CD4-positive, alpha-beta T cell treated with Interleukin-6 at 100 ng/mL for 8 hours (primary cell): ENCODE measurements at regions not wholly inside any gene's neighbourhood (a gene's known extent, or its start where the extent isn't known, plus 50 kb on each side); places are given as distances from the start of the nearest gene placed in this dataset.

Experiments
- DNase-seq: peaks from one replicate; pipeline ENCODE4 v3.0.0-alpha.2; 2020; ENCODE audit warnings: mixed read lengths, low spot score

- DNase-seq: no peak
Measured at GRCh38 chr11:45554230-45554967, 111.0 kb downstream of the CHST1 start.

DNA sequence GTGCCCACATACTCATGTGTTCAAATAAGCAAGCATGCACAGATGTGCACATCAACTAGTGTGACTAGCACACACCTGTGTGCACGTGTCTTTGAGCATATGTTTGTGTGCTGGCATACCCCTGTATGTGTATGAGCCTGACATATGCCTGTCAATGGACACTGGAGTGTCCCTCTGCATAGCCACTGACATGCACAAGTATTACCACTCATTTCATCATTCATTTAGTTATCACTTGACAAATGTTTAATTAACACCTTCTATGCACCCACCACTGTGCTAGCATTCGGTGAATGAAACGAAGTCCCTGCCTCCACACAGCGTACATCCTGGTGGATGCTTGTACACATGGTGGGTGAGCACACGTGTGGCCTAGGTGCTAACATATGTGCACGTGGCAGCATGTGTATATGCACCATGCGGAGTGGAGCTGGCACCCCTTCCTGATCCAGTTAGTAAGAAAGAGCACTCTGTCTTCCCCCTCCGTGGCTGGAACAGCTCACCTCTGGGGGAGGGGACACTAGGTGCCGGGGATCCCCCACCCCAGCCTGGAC lies 112.0 kb downstream of the CHST1 start:
- DNase-seq: no peak

DNA sequence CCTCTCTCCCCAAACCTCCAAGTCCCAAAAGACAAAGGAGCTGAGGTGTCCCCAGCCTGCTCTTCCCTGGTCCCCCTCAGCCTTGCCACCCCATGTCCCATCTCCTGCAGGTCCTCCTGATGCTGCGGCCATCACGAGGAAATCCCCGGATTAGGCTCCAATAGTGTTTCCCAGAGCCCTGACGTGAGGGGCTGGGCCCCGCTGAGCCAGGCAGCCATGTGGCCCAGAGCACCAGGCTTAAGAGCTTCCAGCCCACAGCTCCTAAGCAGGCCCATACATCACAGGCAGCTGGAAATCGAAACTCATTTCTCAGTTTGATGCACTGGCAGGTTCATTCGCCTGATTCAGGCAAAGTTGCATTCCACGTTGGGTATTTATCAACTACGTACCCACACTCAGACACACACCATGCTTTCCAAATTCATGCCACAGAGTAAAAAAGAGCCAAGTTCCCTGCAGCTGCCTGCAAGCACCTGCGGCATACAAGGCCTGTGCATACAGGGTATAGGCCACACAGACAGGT lies 114.2 kb downstream of the CHST1 start:
- DNase-seq: no peak

DNA sequence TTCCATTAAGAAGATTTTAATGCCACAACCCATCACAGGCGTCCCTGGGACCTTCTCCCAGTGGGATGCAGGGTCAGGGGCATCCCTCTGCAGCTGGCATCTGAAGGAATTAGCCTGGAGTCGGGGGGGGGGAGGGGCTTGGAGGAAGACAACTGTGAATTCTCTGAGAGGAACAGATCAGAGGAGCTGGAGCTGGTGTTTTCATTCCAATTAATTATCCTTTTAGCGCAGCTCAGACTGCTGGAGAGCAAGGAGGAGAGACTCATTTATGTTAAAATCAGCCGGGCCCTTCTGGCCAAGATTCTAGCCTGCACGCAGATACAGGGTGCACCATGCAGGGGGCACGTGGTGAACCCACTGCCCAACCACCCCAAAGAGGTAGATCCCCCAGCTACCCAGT lies 116.2 kb downstream of the CHST1 start:
- DNase-seq: no peak

GRCh38 chr11:45546366-45546765 lies 119.1 kb downstream of the CHST1 start:
- DNase-seq: no peak

DNA sequence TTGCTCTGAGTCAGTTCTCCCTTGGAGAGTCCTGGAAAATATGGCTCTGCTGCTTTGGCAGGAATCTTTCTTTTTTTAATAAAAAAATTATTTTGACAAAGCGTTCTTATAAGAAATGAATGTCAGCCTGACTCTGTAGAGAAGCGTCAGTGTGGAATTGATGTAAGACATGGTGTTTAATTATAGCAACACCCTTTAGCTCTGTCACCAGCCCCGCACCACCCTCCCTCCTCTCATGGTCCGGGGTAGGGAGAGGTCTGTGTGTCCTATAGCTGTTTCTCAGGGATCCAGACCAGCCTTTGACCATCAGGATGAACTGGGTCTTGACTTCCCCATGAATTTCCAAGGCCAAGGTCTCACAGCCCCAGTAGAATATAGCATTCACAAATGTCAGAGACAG lies 120.6 kb downstream of the CHST1 start:
- no peak for DNase-seq

DNA sequence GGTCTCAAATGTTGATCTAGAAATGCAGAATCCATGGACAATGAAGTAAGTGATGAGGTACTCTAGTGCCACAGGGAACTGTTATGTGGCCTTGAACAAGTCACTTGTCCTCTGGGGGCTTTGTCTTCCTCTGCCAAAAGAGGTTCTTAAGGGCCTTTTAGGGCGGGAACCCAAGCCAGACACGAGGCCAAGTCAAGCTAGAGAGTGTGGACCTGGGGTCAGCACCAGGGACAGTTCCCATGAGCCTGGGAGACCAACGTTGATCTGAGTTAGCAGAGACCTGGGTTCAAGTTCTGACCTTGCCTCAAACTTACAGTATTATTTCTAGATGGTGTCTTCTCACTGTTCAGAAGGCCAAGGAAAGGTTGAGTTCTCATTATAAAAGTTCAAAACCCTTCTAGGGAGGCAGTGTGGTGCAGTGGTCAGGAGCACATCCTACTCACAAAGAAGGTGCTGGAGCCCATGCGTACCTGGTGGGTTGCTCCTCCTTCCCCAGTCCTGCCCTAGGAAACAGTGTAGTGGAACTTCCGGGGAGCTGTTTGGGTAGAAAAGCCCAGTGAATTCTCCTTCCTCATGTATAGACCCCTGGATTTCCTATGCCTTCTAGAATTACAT lies 121.5 kb downstream of the CHST1 start:
- no peak for DNase-seq

- no peak for DNase-seq
Measured at GRCh38 chr11:45543081-45543480, 122.3 kb downstream of the CHST1 start.

DNA sequence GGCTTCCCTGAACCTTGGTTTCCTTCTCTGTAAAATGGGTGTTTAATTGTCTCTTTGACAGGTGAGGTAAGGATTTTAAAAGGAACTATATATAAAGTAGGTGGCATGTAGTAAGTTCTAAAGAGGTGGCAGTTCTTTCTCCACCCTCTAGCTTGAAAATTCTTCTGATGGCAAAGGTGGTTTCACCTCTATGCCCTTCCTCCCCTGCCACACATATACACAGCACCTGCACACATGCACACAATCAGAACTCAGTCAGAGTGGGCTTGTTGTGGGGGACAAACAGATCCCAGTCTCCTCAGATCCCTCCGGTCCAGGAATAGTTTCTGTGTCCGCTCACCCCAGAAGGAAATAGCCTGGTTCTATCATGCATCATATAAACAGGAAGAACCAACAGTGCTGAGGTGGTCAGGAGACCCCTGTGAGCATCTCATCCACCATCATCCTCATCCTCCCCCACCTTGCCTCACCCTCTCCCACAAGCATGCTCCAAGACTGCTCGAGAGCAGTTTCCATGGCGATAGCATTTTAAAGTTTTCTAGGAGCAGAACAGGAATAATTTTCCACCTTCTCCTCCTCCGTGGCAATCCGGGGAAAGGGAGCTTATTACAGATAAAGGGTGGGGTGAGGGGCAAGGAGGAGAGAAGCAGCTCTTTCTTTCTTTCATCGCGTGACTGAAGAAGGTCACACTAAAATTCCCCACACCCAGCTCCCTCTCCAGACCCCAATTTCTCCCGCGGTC lies 123.6 kb downstream of the CHST1 start:
- DNase-seq: no peak

- DNase-seq: no peak
Measured at GRCh38 chr11:45538939-45539338, 126.5 kb downstream of the CHST1 start.

DNA sequence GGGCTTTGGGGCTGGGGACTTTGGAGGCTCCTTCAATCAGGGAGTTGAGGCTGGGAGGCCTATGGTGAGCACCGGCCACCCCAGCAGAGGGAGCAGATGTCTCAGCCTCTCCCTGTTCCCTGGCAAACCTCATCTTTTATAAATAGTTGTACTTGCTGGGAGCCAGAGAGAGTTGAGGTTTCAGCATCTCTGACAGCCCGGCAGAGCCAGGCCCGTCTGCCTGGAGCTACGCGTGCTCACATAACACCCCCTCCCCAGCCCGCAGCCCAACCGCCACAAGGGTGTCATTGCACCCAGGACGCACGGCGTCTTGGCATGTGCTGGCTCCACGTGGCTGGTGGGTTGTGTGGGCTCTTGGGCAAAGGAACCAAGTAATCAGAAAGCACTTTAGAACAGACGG lies 127.1 kb downstream of the CHST1 start:
- no peak for DNase-seq

GRCh38 chr11:45537614-45538013 lies 127.8 kb downstream of the CHST1 start:
- no peak for DNase-seq

- no peak for DNase-seq
Measured at GRCh38 chr11:45535033-45535432, 130.4 kb downstream of the CHST1 start.

GRCh38 chr11:45534132-45534531 lies 131.3 kb downstream of the CHST1 start:
- DNase-seq: no peak

GRCh38 chr11:45532546-45532945 lies 132.9 kb downstream of the CHST1 start:
- DNase-seq: no peak

DNA sequence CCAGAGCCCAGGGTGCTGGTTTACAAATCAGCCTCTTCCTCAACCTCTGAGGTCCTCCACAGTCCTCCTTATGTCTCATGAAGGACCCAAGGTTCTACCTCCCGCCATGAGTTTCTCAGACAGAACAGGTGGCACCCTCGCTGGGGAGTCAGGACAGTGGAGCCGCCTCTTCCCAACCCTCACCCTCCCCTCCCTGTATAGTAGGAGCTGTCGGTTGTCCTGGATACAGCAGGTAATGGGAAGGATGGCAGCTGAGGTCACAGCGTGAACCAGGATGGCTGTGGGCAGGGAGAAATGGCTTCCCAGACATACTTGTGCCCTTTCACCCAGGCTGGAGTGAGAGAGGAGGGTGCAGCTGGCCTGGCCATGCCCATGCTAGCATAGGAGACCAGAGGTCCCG lies 134.6 kb downstream of the CHST1 start:
- DNase-seq: no peak

DNA sequence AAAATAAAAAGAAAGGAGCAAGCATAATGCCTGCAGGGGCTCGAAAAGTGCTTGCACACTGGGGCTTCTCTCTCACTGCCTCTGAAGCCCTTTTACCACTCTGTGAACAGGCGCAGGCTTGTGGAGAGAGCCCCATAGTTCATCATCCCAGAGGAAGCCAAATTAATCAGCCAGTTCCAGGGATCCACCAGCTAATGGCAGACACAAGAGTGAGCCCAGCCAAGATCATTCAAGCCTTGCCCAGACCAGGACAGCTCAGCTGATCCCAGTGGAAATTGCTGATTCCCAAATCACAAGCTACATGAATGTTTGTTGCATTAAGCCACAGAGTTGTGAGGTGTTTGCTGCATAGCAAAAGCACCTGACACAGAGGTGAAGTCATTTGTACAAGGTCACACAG lies 135.3 kb downstream of the CHST1 start:
- DNase-seq: no peak

GRCh38 chr11:45528435-45528834 lies 137.0 kb downstream of the CHST1 start:
- no peak for DNase-seq

- no peak for DNase-seq
Measured at GRCh38 chr11:45527898-45528297, 137.5 kb downstream of the CHST1 start.

DNA sequence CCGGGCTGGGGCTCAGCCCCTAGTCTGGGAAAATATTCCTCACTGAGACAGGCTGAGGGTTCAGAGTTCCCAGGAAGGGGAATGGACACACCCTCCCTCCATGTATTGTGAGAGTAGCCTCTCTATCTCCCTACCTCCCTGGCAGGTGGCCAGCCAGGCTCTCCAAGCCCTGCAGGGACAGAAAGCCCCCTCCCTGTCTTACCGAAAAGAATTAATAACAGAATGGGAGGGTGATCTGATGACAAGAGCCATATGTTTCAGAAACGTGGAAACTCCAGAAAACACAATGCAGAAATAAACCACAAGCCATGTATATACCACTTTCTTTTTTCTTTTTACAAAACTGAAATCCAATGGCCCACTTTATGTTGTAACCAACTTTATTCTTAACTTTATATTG lies 140.0 kb downstream of the CHST1 start:
- DNase-seq: no peak

- DNase-seq: no peak
Measured at GRCh38 chr11:45523760-45524159, 141.7 kb downstream of the CHST1 start.

DNA sequence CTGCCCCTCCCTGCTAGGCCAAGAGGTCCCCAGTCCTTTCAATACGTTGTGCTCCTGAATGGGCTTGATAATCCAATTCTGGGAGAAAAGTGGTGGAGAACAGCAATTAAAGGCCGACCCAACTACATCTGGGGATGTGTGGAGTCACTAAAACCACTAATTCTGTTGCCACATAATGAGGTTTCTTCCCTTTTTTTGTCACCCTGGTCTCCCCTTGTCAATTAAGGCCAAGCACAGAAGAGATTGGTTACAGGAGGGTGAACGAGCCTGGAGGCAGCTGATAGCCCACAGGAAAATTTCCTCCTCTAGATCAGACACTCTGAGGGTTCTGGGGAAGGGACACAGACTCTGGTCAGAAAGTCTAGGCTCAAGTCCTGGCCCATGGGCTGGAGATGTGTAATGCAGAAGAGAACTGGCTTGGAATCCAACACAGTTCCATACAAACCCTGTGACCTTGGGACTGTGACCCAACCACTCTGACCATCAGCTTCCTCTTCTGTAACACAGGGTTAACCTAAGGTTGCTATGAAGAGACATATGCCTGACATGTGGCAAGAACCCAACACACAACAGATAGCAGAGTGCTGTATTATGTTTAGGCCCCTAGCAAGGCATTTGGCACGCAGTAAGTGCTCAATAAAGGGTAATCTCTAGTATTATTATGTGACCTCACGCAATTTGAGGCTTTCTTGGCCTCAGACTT lies 146.4 kb downstream of the CHST1 start:
- DNase-seq: no peak
